ENCODE measurements at regions not wholly inside any gene's neighbourhood (a gene's known extent, or its start where the extent isn't known, plus 50 kb on each side); places are given as distances from the start of the nearest gene placed in this dataset.

DNA sequence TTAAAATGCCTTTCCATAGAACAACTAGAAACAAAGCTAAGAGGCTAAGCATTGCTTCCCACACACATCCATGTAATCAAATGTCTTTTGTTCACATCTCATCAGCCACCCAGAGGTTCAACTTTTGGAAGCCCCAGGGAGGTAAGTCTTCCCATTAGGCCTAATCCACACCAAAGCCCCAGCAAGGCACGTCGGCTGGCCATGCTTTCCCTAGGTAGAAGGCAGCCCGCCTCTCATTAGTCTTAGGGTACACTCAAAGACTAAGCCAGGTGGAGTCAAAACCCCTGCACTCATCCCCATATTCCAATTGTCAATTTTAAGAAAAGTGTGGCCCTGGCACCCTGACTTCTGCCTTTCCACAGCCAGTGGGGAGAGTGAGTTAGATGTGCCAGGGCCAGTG, 87.9 kb downstream of the ATPSCKMT start:
- no peak overlapping the region for H3K4me3 ChIP-seq (ENCODE audit: low read depth, low read length)
- DNase-seq (ENCODE audit: low read depth) = no peak
- TF ChIP-seq, protein P1, sequence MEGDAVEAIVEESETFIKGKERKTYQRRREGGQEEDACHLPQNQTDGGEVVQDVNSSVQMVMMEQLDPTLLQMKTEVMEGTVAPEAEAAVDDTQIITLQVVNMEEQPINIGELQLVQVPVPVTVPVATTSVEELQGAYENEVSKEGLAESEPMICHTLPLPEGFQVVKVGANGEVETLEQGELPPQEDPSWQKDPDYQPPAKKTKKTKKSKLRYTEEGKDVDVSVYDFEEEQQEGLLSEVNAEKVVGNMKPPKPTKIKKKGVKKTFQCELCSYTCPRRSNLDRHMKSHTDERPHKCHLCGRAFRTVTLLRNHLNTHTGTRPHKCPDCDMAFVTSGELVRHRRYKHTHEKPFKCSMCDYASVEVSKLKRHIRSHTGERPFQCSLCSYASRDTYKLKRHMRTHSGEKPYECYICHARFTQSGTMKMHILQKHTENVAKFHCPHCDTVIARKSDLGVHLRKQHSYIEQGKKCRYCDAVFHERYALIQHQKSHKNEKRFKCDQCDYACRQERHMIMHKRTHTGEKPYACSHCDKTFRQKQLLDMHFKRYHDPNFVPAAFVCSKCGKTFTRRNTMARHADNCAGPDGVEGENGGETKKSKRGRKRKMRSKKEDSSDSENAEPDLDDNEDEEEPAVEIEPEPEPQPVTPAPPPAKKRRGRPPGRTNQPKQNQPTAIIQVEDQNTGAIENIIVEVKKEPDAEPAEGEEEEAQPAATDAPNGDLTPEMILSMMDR (conservative IDR thresholded peaks at IDR 0.05; ENCODE audit: low read depth, low read length) = no peak

DNA sequence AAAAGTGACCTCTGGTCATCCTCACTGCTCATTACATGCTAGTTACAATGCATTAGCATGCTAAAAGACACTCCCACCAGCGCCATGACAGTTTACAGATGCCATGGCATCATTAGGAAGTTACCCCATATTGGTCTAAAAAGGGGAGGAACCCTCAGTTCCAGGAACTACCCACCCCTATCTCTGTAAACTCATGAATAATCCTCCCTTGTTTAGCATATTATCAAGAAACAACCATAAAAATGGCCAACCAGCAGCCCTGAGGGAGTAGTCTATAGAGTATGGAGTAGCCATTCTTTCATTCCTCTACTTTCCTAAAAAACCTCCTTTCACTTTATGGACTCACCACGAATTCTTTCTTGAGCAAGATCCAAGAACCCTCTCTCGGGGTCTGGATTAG, 89.4 kb downstream of the ATPSCKMT start:
- H3K4me3 ChIP-seq (ENCODE audit: low read depth, low read length) = no peak overlapping the region
- no peak for DNase-seq (ENCODE audit: low read depth)
- TF ChIP-seq, protein P1 (conservative IDR thresholded peaks at IDR 0.05; ENCODE audit: low read depth, low read length) = no peak

DNA sequence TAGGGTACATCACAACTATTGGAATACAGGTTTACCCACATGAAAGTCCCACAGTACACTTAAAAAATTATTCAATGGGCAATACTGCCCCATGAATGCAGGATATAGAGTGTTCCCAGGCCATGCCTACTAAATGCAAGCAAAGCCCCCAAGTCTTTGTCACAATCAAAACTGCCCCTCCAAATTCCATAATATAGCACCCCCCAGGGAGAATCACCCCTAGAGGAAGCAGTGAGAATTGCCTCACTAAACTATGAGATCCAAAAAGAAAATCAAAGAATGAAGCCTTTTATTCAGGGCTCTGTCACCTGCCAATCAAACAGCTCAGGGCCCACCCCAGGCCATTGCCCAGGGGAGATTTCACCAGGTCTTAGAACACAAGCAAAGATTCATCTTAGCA, 90.8 kb downstream of the ATPSCKMT start:
- TF ChIP-seq, protein P1 (conservative IDR thresholded peaks at IDR 0.05; ENCODE audit: low read depth, low read length) = peak; percentile 30
- no peak overlapping the region for H3K4me3 ChIP-seq (ENCODE audit: low read depth, low read length)
- no peak for DNase-seq (ENCODE audit: low read depth)

DNA sequence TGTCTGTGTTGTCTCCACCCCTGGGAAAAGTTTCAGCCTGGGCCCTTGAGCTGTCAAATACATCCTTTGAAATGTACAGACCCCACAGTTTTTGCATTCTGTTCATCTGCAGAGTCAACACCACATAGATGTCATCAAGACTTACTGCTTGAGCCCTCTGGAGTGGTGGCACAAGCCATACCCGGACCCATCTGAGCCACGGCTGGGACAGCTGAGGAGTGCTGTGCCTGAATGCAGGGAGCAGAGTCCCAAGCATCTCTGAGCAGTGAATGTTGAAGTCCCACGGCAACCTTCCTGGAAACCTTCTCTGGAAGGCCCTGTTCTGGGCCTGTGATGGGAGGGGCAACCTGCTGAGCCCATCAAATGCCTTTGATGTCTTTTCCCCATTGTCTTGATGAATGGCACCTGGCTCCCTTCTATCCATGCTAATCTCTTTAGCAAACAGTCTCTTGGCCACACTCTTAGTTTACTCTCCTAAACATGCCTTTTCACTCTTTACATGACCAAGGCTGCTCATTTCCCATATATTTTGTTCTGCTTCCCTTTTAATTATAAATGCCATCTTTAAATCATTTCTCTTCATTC, 92.5 kb downstream of the ATPSCKMT start:
- TF ChIP-seq, protein P1 (conservative IDR thresholded peaks at IDR 0.05; ENCODE audit: low read depth, low read length) = no peak
- no peak for DNase-seq (ENCODE audit: low read depth)
- no peak overlapping the region for H3K4me3 ChIP-seq (ENCODE audit: low read depth, low read length)

DNA sequence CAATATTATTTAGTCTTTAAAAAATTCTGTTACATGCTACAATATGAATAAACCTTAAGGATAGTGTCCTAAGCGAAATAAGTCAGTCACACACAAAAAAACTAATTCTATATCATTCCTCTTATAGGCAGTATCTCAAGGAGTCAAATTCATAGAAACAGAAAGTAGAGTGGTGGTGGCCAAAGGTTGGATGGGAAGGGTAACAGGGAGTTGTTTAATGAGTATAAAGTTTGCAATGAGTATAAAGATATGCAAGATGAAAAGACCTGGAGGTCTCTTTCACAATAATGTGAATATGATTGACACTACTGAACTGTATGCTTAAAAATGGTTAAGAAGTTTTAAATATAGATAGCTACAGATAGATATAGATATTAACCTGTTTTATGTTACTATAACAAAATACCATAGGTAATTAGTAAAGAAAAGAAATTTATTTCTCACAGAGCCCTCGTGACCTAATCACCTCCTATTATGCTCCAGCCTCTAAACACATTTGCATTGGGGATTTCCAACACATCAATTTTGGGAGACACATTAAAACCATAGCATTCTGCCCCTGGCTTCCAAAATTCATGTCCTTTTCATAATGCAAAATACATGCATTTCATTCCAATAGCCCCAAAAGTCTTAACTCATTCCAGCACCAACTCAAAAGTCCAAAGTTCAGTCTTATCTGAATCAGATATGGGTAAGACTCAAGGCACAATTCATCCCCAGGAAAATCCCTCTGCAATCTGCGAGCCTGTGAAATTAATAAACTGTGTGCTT, 93.6 kb downstream of the ATPSCKMT start:
- TF ChIP-seq, protein P1 (conservative IDR thresholded peaks at IDR 0.05; ENCODE audit: low read depth, low read length) = no peak
- DNase-seq (ENCODE audit: low read depth) = no peak
- no peak overlapping the region for H3K4me3 ChIP-seq (ENCODE audit: low read depth, low read length)

DNA sequence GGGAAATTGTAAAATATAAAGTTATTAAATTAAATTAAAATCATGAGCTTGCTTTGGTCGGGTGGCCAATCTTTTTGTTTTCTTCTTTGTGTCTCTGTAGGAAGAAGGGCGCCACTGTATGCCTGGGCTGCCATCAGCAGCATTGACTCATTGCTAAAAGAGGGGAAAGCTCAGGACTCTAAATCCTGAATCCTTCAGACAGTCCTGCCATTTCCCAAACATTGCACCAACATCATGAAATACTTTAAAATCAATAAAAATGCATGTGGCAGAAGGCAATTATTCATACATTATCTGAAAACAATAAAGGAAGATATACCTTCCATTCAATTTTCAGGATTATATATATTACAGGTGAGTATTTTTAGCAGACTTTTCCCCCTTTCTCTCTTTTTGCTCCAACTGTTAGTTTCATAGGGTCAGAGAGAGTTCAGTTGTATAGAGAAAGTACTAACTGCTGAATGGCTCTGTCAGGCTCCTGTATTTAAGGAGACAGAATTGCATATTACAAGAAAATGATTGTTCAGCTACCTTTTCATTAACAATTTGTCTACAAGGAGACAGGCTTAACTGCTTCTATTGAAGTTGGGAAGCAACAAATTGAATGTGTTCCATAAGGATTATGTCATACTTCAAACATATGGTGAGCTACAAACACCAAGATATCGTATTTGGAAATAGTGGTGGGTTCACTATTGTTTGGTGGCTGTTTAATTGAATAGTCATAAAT, 95.7 kb downstream of the ATPSCKMT start:
- TF ChIP-seq, protein P1 (conservative IDR thresholded peaks at IDR 0.05; ENCODE audit: low read depth, low read length) = no peak
- H3K4me3 ChIP-seq (ENCODE audit: low read depth, low read length) = no peak overlapping the region
- no peak for DNase-seq (ENCODE audit: low read depth)

All from choroid plexus epithelial cell (primary cell).